ENCODE measurements at regions not wholly inside any gene's neighbourhood (a gene's known extent, or its start where the extent isn't known, plus 50 kb on each side); places are given as distances from the start of the nearest gene placed in this dataset.

DNA sequence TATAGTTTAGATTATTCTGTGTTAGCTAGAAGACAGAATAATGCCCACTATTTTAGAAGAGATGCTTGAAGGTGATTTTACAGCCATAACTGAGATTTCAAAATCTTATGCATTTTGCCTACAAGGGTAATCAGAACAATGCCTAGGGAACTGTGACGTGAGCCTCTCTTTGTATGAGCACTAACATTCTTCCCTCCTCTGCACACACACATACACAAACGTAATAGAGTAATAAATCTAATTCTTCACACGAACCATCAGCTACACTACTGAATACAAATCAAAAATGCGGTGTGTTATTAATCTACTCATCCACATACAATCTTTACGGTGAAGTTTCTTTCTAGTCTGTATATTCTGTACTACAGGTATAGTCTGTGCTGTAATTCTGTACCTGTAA lies 227.8 kb downstream of the PLK2 start:
- TF ChIP-seq, protein P1, sequence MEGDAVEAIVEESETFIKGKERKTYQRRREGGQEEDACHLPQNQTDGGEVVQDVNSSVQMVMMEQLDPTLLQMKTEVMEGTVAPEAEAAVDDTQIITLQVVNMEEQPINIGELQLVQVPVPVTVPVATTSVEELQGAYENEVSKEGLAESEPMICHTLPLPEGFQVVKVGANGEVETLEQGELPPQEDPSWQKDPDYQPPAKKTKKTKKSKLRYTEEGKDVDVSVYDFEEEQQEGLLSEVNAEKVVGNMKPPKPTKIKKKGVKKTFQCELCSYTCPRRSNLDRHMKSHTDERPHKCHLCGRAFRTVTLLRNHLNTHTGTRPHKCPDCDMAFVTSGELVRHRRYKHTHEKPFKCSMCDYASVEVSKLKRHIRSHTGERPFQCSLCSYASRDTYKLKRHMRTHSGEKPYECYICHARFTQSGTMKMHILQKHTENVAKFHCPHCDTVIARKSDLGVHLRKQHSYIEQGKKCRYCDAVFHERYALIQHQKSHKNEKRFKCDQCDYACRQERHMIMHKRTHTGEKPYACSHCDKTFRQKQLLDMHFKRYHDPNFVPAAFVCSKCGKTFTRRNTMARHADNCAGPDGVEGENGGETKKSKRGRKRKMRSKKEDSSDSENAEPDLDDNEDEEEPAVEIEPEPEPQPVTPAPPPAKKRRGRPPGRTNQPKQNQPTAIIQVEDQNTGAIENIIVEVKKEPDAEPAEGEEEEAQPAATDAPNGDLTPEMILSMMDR (IDR thresholded peaks at IDR 0.05; ENCODE audit: insufficient read depth, low read length) = no peak
- no peak for TF ChIP-seq GABPA (IDR thresholded peaks at IDR 0.05; ENCODE audit: low read depth)
- TF ChIP-seq POLR2AphosphoS5 (IDR thresholded peaks at IDR 0.05; ENCODE audit: low read depth) = no peak
- TF ChIP-seq, protein P2, sequence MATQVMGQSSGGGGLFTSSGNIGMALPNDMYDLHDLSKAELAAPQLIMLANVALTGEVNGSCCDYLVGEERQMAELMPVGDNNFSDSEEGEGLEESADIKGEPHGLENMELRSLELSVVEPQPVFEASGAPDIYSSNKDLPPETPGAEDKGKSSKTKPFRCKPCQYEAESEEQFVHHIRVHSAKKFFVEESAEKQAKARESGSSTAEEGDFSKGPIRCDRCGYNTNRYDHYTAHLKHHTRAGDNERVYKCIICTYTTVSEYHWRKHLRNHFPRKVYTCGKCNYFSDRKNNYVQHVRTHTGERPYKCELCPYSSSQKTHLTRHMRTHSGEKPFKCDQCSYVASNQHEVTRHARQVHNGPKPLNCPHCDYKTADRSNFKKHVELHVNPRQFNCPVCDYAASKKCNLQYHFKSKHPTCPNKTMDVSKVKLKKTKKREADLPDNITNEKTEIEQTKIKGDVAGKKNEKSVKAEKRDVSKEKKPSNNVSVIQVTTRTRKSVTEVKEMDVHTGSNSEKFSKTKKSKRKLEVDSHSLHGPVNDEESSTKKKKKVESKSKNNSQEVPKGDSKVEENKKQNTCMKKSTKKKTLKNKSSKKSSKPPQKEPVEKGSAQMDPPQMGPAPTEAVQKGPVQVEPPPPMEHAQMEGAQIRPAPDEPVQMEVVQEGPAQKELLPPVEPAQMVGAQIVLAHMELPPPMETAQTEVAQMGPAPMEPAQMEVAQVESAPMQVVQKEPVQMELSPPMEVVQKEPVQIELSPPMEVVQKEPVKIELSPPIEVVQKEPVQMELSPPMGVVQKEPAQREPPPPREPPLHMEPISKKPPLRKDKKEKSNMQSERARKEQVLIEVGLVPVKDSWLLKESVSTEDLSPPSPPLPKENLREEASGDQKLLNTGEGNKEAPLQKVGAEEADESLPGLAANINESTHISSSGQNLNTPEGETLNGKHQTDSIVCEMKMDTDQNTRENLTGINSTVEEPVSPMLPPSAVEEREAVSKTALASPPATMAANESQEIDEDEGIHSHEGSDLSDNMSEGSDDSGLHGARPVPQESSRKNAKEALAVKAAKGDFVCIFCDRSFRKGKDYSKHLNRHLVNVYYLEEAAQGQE (IDR thresholded peaks at IDR 0.05; ENCODE audit: insufficient replicate concordance, low read depth) = no peak
- TF ChIP-seq SPI1 (IDR thresholded peaks at IDR 0.05; ENCODE audit: borderline replicate concordance, low read depth) = no peak
